Calu3 (cell line): ENCODE measurements at regions not wholly inside any gene's neighbourhood (a gene's known extent, or its start where the extent isn't known, plus 50 kb on each side); places are given as distances from the start of the nearest gene placed in this dataset.

ENCODE experiments used
- BruUV-seq: library from RNA; stranded (reverse); fragments of 400-500 nt; replicated peaks from 2 replicates; lab custom pipeline; 2021; lab: Mats Ljungman, UMichigan
- CTCF ChIA-PET: fragments of 300-600 bp; sonication (Branson Sonifier 250); formaldehyde crosslinking; loops from one replicate; lab custom pipeline; 2022; ENCODE audit warnings: antibody characterized with exemption; lab: Charles Lee
- DNase-seq: peaks from one replicate; pipeline ENCODE4 v3.0.0; 2022
- H3K27ac Mint-ChIP-seq: one replicate; pipeline ENCODE4 v1.8.0; 2022; ENCODE audit warnings: mixed read lengths; ENCODE audit not compliant: unreplicated experiment
- H3K27me3 Mint-ChIP-seq: one replicate; pipeline ENCODE4 v1.8.0; 2022; ENCODE audit warnings: mixed read lengths; ENCODE audit not compliant: unreplicated experiment
- H3K36me3 Mint-ChIP-seq: one replicate; pipeline ENCODE4 v1.8.0; 2022; ENCODE audit warnings: mild to moderate bottlenecking, moderate library complexity, mixed read lengths; ENCODE audit not compliant: insufficient read depth, unreplicated experiment
- H3K4me1 Mint-ChIP-seq: one replicate; pipeline ENCODE4 v1.8.0; 2022; ENCODE audit warnings: mild to moderate bottlenecking, low read depth, mixed read lengths; ENCODE audit not compliant: unreplicated experiment
- H3K4me3 Mint-ChIP-seq: one replicate; pipeline ENCODE4 v1.8.0; 2022; ENCODE audit warnings: mild to moderate bottlenecking, low read depth, moderate library complexity, mixed read lengths; ENCODE audit not compliant: unreplicated experiment
- H3K9me3 Mint-ChIP-seq: one replicate; pipeline ENCODE4 v1.8.0; 2022; ENCODE audit warnings: low read depth, mixed read lengths; ENCODE audit not compliant: unreplicated experiment
- intact Hi-C: fragments of 100-400 bp; cut with micrococcal nuclease; formaldehyde crosslinking; loops from one replicate; pipeline ENCODE4 v1.10.0; 2022; ENCODE audit not compliant: unreplicated experiment
- TF ChIP-seq, protein P1 (sequence below): fragments of 200-600 bp; IDR thresholded peaks from one replicate; pipeline ENCODE4 v1.8.0; 2022; ENCODE audit warnings: antibody characterized with exemption; ENCODE audit not compliant: unreplicated experiment

- CTCF ChIA-PET, result no interaction called here
- no peaks in the 10 kb centered on the region for H3K27me3 Mint-ChIP-seq
- no peaks in the 10 kb centered on the region for H3K4me1 Mint-ChIP-seq
- BruUV-seq, result no TSS peak
- intact Hi-C loops, result no loop called here
- H3K36me3 Mint-ChIP-seq, result no peaks in the 10 kb centered on the region
- TF ChIP-seq, protein P1, sequence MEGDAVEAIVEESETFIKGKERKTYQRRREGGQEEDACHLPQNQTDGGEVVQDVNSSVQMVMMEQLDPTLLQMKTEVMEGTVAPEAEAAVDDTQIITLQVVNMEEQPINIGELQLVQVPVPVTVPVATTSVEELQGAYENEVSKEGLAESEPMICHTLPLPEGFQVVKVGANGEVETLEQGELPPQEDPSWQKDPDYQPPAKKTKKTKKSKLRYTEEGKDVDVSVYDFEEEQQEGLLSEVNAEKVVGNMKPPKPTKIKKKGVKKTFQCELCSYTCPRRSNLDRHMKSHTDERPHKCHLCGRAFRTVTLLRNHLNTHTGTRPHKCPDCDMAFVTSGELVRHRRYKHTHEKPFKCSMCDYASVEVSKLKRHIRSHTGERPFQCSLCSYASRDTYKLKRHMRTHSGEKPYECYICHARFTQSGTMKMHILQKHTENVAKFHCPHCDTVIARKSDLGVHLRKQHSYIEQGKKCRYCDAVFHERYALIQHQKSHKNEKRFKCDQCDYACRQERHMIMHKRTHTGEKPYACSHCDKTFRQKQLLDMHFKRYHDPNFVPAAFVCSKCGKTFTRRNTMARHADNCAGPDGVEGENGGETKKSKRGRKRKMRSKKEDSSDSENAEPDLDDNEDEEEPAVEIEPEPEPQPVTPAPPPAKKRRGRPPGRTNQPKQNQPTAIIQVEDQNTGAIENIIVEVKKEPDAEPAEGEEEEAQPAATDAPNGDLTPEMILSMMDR, result no peak
- H3K9me3 Mint-ChIP-seq, result peaks cover 2% of the 10 kb centered on the region
- no peak overlapping the region for H3K4me3 Mint-ChIP-seq
- DNase-seq, result no peak
- H3K27ac Mint-ChIP-seq, result no peak overlapping the region
Measured at GRCh38 chr4:136644279-136644678, 888.0 kb downstream of the PCDH18 start.

- Mint-ChIP-seq H3K9me3 (peaks cover 2% of the 10 kb centered on the region), H3K27me3 (no peaks in the 10 kb centered on the region), H3K27ac (no peak overlapping the region), H3K4me3 (no peak overlapping the region), H3K36me3 (no peaks in the 10 kb centered on the region), H3K4me1 (no peaks in the 10 kb centered on the region)
- no TSS peak for BruUV-seq
- CTCF ChIA-PET, result no interaction called here
- TF ChIP-seq, protein P1, result no peak
- intact Hi-C loops, result no loop called here
- DNase-seq, result no peak
Measured at GRCh38 chr4:136643416-136643815, 888.9 kb downstream of the PCDH18 start.

DNA sequence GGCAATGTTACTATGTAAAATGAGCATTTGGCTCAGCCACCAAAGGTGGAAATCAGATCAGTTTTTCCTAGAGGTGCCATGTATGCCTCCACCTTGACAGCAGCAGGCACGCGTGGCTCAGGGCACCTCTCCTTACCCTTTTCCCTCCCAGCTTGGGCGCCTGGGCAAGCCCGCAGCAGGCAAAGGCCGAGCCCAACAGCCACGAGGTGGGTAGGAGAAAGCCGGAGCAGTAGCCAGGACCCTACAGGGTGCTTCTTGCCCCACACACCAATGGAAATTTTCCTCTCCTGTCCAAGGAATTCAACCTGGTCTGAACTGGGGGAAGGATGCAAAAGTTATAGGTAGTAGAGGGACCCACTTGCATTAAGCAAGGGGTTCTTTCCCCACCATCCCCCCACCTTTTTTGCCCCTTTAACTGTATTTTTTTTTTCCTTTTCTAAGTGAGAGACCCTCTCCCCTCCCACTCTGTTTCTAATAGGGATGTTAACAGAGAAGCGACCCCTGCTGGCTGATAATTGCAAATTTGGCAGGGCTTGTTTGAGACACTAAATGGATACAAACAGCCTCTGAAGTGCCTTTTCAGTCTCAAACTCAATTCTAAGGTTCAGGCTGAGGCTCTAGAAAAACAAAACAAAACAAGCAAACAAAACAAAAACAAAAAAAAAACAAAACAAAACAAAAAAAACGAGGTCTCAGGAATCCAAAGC lies 895.1 kb downstream of the PCDH18 start:
- no peaks in the 10 kb centered on the region for H3K36me3 Mint-ChIP-seq
- H3K27ac Mint-ChIP-seq, result no peak overlapping the region
- intact Hi-C loops, result no loop called here
- no TSS peak for BruUV-seq
- no peaks in the 10 kb centered on the region for H3K9me3 Mint-ChIP-seq
- TF ChIP-seq, protein P1, result no peak
- H3K27me3 Mint-ChIP-seq, result no peaks in the 10 kb centered on the region
- DNase-seq, result peak; percentile 12
- no peaks in the 10 kb centered on the region for H3K4me1 Mint-ChIP-seq
- CTCF ChIA-PET, result no interaction called here
- H3K4me3 Mint-ChIP-seq, result no peak overlapping the region

DNA sequence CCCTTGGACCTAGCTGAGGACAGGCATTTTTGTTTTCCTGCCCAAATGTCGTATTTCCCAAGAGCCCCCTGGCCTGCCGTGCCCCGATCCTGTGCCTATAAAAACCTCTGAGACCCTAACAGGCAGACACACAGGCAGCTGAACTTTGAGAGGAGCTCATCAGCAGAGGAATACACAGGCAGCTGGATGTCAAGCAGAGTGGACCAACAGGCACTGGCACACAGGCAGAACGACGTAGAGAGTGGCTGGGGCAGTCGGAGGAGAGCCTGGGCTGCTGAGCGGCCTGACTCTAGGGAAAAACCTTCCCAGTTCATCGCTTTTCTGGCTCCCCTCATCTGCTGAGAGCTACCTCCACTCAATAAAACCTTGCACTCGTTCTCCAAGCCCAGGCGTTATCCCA lies 896.1 kb downstream of the PCDH18 start:
- no peaks in the 10 kb centered on the region for H3K36me3 Mint-ChIP-seq
- H3K27ac Mint-ChIP-seq, result no peak overlapping the region
- CTCF ChIA-PET, result no interaction called here
- H3K9me3 Mint-ChIP-seq, result no peaks in the 10 kb centered on the region
- BruUV-seq, result no TSS peak
- H3K4me3 Mint-ChIP-seq, result no peak overlapping the region
- TF ChIP-seq, protein P1, result no peak
- no peaks in the 10 kb centered on the region for H3K27me3 Mint-ChIP-seq
- H3K4me1 Mint-ChIP-seq, result no peaks in the 10 kb centered on the region
- DNase-seq, result no peak
- intact Hi-C loops, result no loop called here
